ENCODE measurements at regions not wholly inside any gene's neighbourhood (a gene's known extent, or its start where the extent isn't known, plus 50 kb on each side); places are given as distances from the start of the nearest gene placed in this dataset.

GRCh38 chr4:122532766-122533165 lies 76.2 kb upstream of the IL2 start:
- H3K4me3 ChIP-seq (ENCODE audit: low read depth, low read length): no peak overlapping the region
- no peak for DNase-seq (ENCODE audit: low read depth)
- TF ChIP-seq, protein P1, sequence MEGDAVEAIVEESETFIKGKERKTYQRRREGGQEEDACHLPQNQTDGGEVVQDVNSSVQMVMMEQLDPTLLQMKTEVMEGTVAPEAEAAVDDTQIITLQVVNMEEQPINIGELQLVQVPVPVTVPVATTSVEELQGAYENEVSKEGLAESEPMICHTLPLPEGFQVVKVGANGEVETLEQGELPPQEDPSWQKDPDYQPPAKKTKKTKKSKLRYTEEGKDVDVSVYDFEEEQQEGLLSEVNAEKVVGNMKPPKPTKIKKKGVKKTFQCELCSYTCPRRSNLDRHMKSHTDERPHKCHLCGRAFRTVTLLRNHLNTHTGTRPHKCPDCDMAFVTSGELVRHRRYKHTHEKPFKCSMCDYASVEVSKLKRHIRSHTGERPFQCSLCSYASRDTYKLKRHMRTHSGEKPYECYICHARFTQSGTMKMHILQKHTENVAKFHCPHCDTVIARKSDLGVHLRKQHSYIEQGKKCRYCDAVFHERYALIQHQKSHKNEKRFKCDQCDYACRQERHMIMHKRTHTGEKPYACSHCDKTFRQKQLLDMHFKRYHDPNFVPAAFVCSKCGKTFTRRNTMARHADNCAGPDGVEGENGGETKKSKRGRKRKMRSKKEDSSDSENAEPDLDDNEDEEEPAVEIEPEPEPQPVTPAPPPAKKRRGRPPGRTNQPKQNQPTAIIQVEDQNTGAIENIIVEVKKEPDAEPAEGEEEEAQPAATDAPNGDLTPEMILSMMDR (IDR thresholded peaks at IDR 0.05; ENCODE audit: low read depth, low read length, missing control alignments): no peak

DNA sequence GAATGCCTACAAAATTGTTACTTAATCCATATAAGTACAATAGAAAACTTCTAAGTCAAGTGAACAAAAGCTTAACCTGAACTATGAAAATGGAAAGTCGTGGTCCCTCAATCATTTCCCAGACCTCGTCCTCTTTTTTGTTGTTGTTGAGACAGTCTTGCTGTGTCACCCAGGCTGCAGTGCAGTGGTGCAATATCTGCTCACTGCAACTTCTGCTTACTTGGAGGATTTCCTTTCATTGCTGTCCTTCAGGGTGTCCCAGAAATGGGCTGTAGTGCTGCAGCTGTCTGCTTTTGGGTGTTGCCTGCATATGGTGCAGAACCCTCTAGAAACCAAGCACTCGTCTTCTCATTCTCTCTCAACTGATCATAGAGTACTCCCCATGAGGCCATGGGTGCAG lies 75.0 kb upstream of the IL2 start:
- DNase-seq (ENCODE audit: low read depth): no peak
- TF ChIP-seq, protein P1 (IDR thresholded peaks at IDR 0.05; ENCODE audit: low read depth, low read length, missing control alignments): no peak
- no peak overlapping the region for H3K4me3 ChIP-seq (ENCODE audit: low read depth, low read length)

DNA sequence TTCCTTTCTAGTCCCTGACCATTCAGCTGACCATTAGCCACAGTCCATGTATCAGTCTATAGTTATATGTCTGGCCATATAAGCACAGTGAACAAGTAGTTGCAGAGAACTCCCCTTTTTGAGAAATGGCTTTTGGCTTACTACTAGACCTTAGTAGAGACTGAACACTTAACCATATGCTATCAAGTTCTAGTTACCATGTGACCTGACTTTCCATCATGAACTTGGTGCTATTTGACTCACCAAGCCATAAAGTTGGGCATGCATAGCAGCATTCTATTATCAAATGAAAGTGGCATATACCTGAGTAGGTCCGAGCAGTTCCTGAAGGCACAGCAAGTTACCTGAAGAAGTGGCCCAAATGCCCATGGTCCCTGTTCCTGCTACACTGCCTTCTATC lies 74.5 kb upstream of the IL2 start:
- TF ChIP-seq, protein P1 (IDR thresholded peaks at IDR 0.05; ENCODE audit: low read depth, low read length, missing control alignments): no peak
- no peak for DNase-seq (ENCODE audit: low read depth)
- no peak overlapping the region for H3K4me3 ChIP-seq (ENCODE audit: low read depth, low read length)

DNA sequence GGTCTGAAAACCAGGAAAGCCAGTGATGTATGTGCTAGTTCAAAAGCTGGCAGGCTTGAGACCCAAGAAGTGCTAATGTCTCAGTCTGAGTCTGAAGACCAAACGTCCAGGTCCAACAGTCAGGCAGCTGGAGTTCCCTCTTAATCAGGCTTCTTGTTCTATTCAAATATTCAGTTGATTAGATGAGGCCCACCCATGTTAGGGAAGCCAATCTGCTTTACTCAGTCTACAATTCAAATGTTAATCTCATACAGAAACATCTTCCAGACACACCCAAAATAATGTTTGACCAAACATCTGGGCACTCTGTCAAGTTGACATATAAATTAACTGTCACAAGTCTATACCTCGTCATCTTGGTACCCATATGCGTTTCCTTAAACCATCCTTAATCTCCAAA lies 72.4 kb upstream of the IL2 start:
- TF ChIP-seq, protein P1 (IDR thresholded peaks at IDR 0.05; ENCODE audit: low read depth, low read length, missing control alignments): no peak
- DNase-seq (ENCODE audit: low read depth): no peak

GRCh38 chr4:122525865-122526264 lies 69.3 kb upstream of the IL2 start:
- TF ChIP-seq, protein P1 (IDR thresholded peaks at IDR 0.05; ENCODE audit: low read depth, low read length, missing control alignments): no peak
- no peak for DNase-seq (ENCODE audit: low read depth)
- H3K4me3 ChIP-seq (ENCODE audit: low read depth, low read length): no peak overlapping the region

More for the DNA sequence above, 72.4 kb upstream of the IL2 start:
- no peak overlapping the region for H3K4me3 ChIP-seq (ENCODE audit: low read depth, low read length)

GRCh38 chr4:122524176-122524575 lies 67.7 kb upstream of the IL2 start:
- TF ChIP-seq, protein P1 (IDR thresholded peaks at IDR 0.05; ENCODE audit: low read depth, low read length, missing control alignments): no peak
- no peak for DNase-seq (ENCODE audit: low read depth)
- H3K4me3 ChIP-seq (ENCODE audit: low read depth, low read length): no peak overlapping the region

DNA sequence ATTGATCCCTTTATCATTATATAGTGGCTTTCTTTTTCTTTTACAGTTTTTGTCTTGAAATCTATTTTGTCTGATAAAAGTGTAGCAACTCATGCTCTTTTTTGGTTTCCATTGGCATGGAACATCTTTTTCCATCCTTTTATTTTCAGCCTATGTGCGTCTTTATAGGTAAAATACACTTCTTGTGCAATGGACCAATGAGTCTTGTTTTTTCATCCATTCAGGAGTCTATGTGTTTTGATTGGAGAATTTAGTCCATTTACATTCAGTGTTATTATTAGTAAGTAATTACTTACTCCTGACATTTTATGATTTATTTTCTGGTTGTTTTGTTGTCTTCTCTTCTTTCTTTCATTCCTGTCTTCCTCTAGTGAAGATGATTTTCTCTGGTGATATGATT lies 66.4 kb upstream of the IL2 start:
- no peak overlapping the region for H3K4me3 ChIP-seq (ENCODE audit: low read depth, low read length)
- TF ChIP-seq, protein P1 (IDR thresholded peaks at IDR 0.05; ENCODE audit: low read depth, low read length, missing control alignments): no peak
- DNase-seq (ENCODE audit: low read depth): no peak
